ENCODE measurements at regions not wholly inside any gene's neighbourhood (a gene's known extent, or its start where the extent isn't known, plus 50 kb on each side); places are given as distances from the start of the nearest gene placed in this dataset.

- peaks cover 0 to 11% (median 0%) of the 10 kb centered on the region in 7 donors for H3K27me3 ChIP-seq (replicated peaks in 1 of 7)
- no peak for DNase-seq
- TF ChIP-seq CTCF (IDR thresholded peaks at IDR 0.05 in 8 of 11, conservative IDR thresholded peaks at IDR 0.05 in 3 of 11) (no peak), POLR2A (IDR thresholded peaks at IDR 0.05) (no peak), POLR2AphosphoS5 (IDR thresholded peaks at IDR 0.05) (no peak)
- H3K4me3 ChIP-seq: no peak overlapping the region
- 76 to 86% (median 80%) methylated on average over 11 of the region's 11 CpGs for WGBS, 5 donors
- peaks cover 0 to 12% (median 6%) of the 10 kb centered on the region in 6 donors for H3K4me1 ChIP-seq
- H3K9me3 ChIP-seq: no peaks in the 10 kb centered on the region
- intact Hi-C loops (cut with DNase I; ENCODE audit: low total_unique reads): no loop called here
- no peak overlapping the region for H3K27ac ChIP-seq
- no peaks in the 10 kb centered on the region for H3K36me3 ChIP-seq
These were observed 80.7 kb upstream of the CCDC167 start for GRCh38 chr6:37580176-37580955.

- intact Hi-C loops (cut with DNase I; ENCODE audit: low total_unique reads): loop anchor here (10.0 kb wide), 1 partner anchor 105 kb away; no protein-coding TSS in a partner anchor
- WGBS, 5 donors: 85 to 90% (median 88%) methylated on average over 7 of the region's 7 CpGs
- Histone ChIP-seq H3K4me1 (peaks cover 0 to 12% (median 6%) of the 10 kb centered on the region in 6 donors), H3K27ac (no peak overlapping the region), H3K9me3 (no peaks in the 10 kb centered on the region), H3K4me3 (no peak overlapping the region), H3K27me3 (replicated peaks in 1 of 7) (peaks cover 0 to 3% (median 0%) of the 10 kb centered on the region in 7 donors), H3K36me3 (no peaks in the 10 kb centered on the region)
- no peak for DNase-seq
- TF ChIP-seq POLR2A (IDR thresholded peaks at IDR 0.05): no peak
- no peak for TF ChIP-seq POLR2AphosphoS5 (IDR thresholded peaks at IDR 0.05)
- no peak for TF ChIP-seq CTCF (IDR thresholded peaks at IDR 0.05 in 8 of 11, conservative IDR thresholded peaks at IDR 0.05 in 3 of 11)
These were observed 79.9 kb upstream of the CCDC167 start for GRCh38 chr6:37579444-37580067.

GRCh38 chr6:37578104-37578503 is 78.4 kb upstream of the CCDC167 start:
- 87 to 92% (median 90%) methylated on average over 12 of the region's 12 CpGs for WGBS, 5 donors
- no peaks in the 10 kb centered on the region for H3K9me3 ChIP-seq
- H3K36me3 ChIP-seq: no peaks in the 10 kb centered on the region
- no peak overlapping the region for H3K4me3 ChIP-seq
- intact Hi-C loops (cut with DNase I; ENCODE audit: low total_unique reads): loop anchor here (10.0 kb wide), 1 partner anchor 107 kb away; no protein-coding TSS in a partner anchor
- H3K27ac ChIP-seq: no peak overlapping the region
- DNase-seq: no peak
- TF ChIP-seq CTCF (IDR thresholded peaks at IDR 0.05 in 8 of 11, conservative IDR thresholded peaks at IDR 0.05 in 3 of 11) (no peak), POLR2AphosphoS5 (IDR thresholded peaks at IDR 0.05) (no peak), POLR2A (IDR thresholded peaks at IDR 0.05) (no peak)
- H3K27me3 ChIP-seq (replicated peaks in 1 of 7): no peaks in the 10 kb centered on the region
- peaks cover 0 to 5% (median 0%) of the 10 kb centered on the region in 6 donors for H3K4me1 ChIP-seq

DNA sequence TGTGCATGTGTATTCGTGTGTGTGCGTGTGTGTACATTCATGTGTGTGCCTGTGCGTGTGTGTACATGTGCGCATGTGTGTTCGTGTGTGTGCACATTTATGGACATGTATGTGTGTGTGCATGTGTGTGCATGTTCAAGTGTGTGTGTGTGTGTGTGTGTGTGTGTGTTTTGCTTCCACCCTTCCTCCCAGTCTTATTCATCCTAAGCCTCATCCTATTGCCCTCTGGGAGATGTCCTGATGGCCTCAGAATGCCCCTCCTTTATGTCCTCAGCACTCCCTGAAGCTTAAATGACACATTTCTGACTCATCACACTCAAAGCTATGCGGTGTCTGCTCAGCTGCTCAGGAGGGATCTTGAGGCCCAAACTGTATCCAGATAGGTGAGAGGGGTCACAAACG is 76.6 kb upstream of the CCDC167 start:
- H3K36me3 ChIP-seq: no peaks in the 10 kb centered on the region
- intact Hi-C loops (cut with DNase I; ENCODE audit: low total_unique reads): loop anchor here (10.0 kb wide), 1 partner anchor 108 kb away; no protein-coding TSS in a partner anchor
- TF ChIP-seq POLR2AphosphoS5 (IDR thresholded peaks at IDR 0.05) (no peak), POLR2A (IDR thresholded peaks at IDR 0.05) (no peak), CTCF (IDR thresholded peaks at IDR 0.05 in 8 of 11, conservative IDR thresholded peaks at IDR 0.05 in 3 of 11) (no peak)
- WGBS, 5 donors: 67 to 87% (median 83%) methylated on average over 5 to 7 of the region's 7 CpGs
- no peaks in the 10 kb centered on the region for H3K4me1 ChIP-seq
- no peak for DNase-seq
- no peak overlapping the region for H3K27ac ChIP-seq
- no peak overlapping the region for H3K4me3 ChIP-seq
- peaks cover 0 to 5% (median 0%) of the 10 kb centered on the region in 7 donors for H3K27me3 ChIP-seq (replicated peaks in 1 of 7)
- no peaks in the 10 kb centered on the region for H3K9me3 ChIP-seq
